Neural cell (in vitro differentiated cells): ENCODE measurements at regions not wholly inside any gene's neighbourhood (a gene's known extent, or its start where the extent isn't known, plus 50 kb on each side); places are given as distances from the start of the nearest gene placed in this dataset.

ENCODE experiments used
- H2AFZ ChIP-seq: fragments of 200-600, 300-800 bp; sonication (generic), shearing (Covaris generic); 2 replicates; pipeline ENCODE4 v1.6.0; 2014; ENCODE audit warnings: low read depth, mild to moderate bottlenecking, antibody characterized with exemption, low read length, moderate library complexity
- H3F3A ChIP-seq: fragments of 200-600 bp; shearing (Covaris generic); 2 replicates; pipeline ENCODE4 v1.6.1; 2016; ENCODE audit warnings: mild to moderate bottlenecking, moderate library complexity, mixed read lengths, antibody characterized with exemption, low read length; ENCODE audit not compliant: insufficient read depth, poor library complexity, severe bottlenecking
- H3K27ac ChIP-seq: fragments of 200-600, 300-800 bp; sonication (generic), shearing (Covaris generic); 2 replicates; pipeline ENCODE4 v1.5.1; 2014; ENCODE audit warnings: mild to moderate bottlenecking, low read length, moderate library complexity
- H3K27me3 ChIP-seq: fragments of 300-800, 200-600 bp; sonication (generic), shearing (Covaris generic); 2 replicates; pipeline ENCODE4 v1.6.0; 2014; ENCODE audit warnings: mild to moderate bottlenecking, low read depth, low read length, moderate library complexity; ENCODE audit not compliant: insufficient read depth
- H3K36me3 ChIP-seq: fragments of 300-800, 200-600 bp; sonication (generic), shearing (Covaris generic); 2 replicates; pipeline ENCODE4 v1.5.1; 2014; ENCODE audit warnings: mild to moderate bottlenecking, antibody characterized with exemption, low read length, moderate library complexity; ENCODE audit not compliant: insufficient read depth
- H3K4me2 ChIP-seq: fragments of 300-800, 200-600 bp; sonication (generic), shearing (Covaris generic); 2 replicates; pipeline ENCODE4 v1.6.0; 2014; ENCODE audit warnings: mild to moderate bottlenecking, low read length
- H3K4me3 ChIP-seq: fragments of 300-800, 200-600 bp; sonication (generic), shearing (Covaris generic); 2 replicates; pipeline ENCODE4 v1.5.1; 2014; ENCODE audit warnings: mild to moderate bottlenecking, low read length, moderate library complexity
- H3K79me2 ChIP-seq: fragments of 200-600 bp; shearing (Covaris generic); replicated peaks from 2 replicates; pipeline ENCODE4 v1.6.0; 2014; ENCODE audit warnings: mild to moderate bottlenecking, low read length, moderate library complexity; ENCODE audit not compliant: insufficient read depth
- H3K9ac ChIP-seq: fragments of 300-800, 200-600 bp; sonication (generic), shearing (Covaris generic); 2 replicates; pipeline ENCODE4 v1.6.1; 2016; ENCODE audit warnings: mild to moderate bottlenecking, low read length, mixed read lengths
- H3K9me2 ChIP-seq: fragments of 200-600 bp; shearing (Covaris generic); 2 replicates; pipeline ENCODE4 v1.6.1; 2016; ENCODE audit warnings: mild to moderate bottlenecking, low read length, mixed read lengths; ENCODE audit not compliant: insufficient read depth
- H3K9me3 ChIP-seq: fragments of 200-600, 300-800 bp; sonication (generic), shearing (Covaris generic); 2 replicates; pipeline ENCODE4 v1.6.1; 2016; ENCODE audit warnings: mild to moderate bottlenecking, mixed run types, low read length, moderate library complexity, mixed read lengths
- H4K20me1 ChIP-seq: fragments of 200-600 bp; shearing (Covaris generic); 2 replicates; pipeline ENCODE4 v1.6.1; 2016; ENCODE audit warnings: mild to moderate bottlenecking, mixed run types; ENCODE audit not compliant: insufficient read depth
- EP300 ChIP-seq: fragments of 450-650 bp; conservative IDR thresholded peaks from 2 replicates; pipeline ENCODE4 v1.6.1; 2014; ENCODE audit warnings: antibody characterized with exemption, mild to moderate bottlenecking, moderate library complexity; ENCODE audit not compliant: poor library complexity, severe bottlenecking
- EZH2 ChIP-seq: fragments of 200-600, 300-800 bp; shearing (Covaris generic), sonication (generic); IDR thresholded peaks from 2 replicates; pipeline ENCODE4 v1.6.1; 2014; ENCODE audit warnings: antibody characterized with exemption, low read length, borderline replicate concordance, mild to moderate bottlenecking; ENCODE audit not compliant: insufficient read depth, poor library complexity, severe bottlenecking
- MXI1 ChIP-seq: fragments of 450-650 bp; conservative IDR thresholded peaks from 2 replicates; pipeline ENCODE4 v1.6.1; 2014; ENCODE audit warnings: antibody characterized with exemption, mild to moderate bottlenecking; ENCODE audit not compliant: poor library complexity, severe bottlenecking
- POLR2AphosphoS5 ChIP-seq: IDR thresholded peaks from 2 replicates; pipeline ENCODE4 v1.6.1; 2012
- RAD21 ChIP-seq: fragments of 450-650 bp; conservative IDR thresholded peaks from 2 replicates; pipeline ENCODE4 v1.6.1; 2014; ENCODE audit warnings: antibody characterized with exemption, mild to moderate bottlenecking, moderate library complexity
- SMC3 ChIP-seq: fragments of 450-650 bp; conservative IDR thresholded peaks from 2 replicates; pipeline ENCODE4 v1.6.1; 2014; ENCODE audit warnings: antibody characterized with exemption, mild to moderate bottlenecking, moderate library complexity; ENCODE audit not compliant: poor library complexity
- TAF1 ChIP-seq: IDR thresholded peaks from 2 replicates; pipeline ENCODE4 v1.6.1; 2012; ENCODE audit warnings: low read depth
- TF ChIP-seq, protein P1 (sequence below): IDR thresholded peaks from 2 replicates; pipeline ENCODE4 v1.6.1; 2012; ENCODE audit warnings: borderline replicate concordance
- TF ChIP-seq, protein P2 (sequence below): fragments of 450-650 bp; IDR thresholded peaks from 2 replicates; pipeline ENCODE4 v1.5.1; 2014; ENCODE audit warnings: antibody characterized with exemption, mild to moderate bottlenecking, moderate library complexity; ENCODE audit not compliant: poor library complexity, severe bottlenecking

DNA sequence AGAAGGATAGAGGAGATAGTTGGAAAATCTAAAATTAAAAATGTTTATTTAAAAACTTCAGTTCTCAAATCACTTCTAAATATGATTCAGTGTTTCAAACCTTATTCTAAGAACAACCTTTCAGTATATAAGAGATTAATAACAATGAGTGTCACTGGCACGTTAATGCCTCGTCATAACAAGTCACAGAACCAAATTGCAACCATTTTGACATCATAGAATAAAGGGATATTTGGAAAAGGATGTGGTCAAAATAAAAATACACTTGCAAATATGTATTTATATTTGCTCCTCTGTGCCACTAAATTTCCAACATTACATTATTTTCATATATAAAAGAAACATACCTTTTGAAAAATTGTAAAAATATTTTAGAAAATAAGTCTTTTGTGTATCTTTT, 1090.6 kb downstream of the SUCLG1 start:
- H3K9me3 ChIP-seq, result no peaks in the 10 kb centered on the region
- no peak overlapping the region for H3K4me3 ChIP-seq
- H3K27me3 ChIP-seq, result no peaks in the 10 kb centered on the region
- no peak overlapping the region for H3K9ac ChIP-seq
- no peaks in the 10 kb centered on the region for H3F3A ChIP-seq
- H3K4me2 ChIP-seq, result no peak overlapping the region
- H3K27ac ChIP-seq, result no peak overlapping the region
- TF ChIP-seq TAF1, result no peak
- TF ChIP-seq, protein P1, sequence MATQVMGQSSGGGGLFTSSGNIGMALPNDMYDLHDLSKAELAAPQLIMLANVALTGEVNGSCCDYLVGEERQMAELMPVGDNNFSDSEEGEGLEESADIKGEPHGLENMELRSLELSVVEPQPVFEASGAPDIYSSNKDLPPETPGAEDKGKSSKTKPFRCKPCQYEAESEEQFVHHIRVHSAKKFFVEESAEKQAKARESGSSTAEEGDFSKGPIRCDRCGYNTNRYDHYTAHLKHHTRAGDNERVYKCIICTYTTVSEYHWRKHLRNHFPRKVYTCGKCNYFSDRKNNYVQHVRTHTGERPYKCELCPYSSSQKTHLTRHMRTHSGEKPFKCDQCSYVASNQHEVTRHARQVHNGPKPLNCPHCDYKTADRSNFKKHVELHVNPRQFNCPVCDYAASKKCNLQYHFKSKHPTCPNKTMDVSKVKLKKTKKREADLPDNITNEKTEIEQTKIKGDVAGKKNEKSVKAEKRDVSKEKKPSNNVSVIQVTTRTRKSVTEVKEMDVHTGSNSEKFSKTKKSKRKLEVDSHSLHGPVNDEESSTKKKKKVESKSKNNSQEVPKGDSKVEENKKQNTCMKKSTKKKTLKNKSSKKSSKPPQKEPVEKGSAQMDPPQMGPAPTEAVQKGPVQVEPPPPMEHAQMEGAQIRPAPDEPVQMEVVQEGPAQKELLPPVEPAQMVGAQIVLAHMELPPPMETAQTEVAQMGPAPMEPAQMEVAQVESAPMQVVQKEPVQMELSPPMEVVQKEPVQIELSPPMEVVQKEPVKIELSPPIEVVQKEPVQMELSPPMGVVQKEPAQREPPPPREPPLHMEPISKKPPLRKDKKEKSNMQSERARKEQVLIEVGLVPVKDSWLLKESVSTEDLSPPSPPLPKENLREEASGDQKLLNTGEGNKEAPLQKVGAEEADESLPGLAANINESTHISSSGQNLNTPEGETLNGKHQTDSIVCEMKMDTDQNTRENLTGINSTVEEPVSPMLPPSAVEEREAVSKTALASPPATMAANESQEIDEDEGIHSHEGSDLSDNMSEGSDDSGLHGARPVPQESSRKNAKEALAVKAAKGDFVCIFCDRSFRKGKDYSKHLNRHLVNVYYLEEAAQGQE, result no peak
- no peak for TF ChIP-seq POLR2AphosphoS5
- no peak for TF ChIP-seq SMC3
- TF ChIP-seq EP300, result no peak
- TF ChIP-seq, protein P2, sequence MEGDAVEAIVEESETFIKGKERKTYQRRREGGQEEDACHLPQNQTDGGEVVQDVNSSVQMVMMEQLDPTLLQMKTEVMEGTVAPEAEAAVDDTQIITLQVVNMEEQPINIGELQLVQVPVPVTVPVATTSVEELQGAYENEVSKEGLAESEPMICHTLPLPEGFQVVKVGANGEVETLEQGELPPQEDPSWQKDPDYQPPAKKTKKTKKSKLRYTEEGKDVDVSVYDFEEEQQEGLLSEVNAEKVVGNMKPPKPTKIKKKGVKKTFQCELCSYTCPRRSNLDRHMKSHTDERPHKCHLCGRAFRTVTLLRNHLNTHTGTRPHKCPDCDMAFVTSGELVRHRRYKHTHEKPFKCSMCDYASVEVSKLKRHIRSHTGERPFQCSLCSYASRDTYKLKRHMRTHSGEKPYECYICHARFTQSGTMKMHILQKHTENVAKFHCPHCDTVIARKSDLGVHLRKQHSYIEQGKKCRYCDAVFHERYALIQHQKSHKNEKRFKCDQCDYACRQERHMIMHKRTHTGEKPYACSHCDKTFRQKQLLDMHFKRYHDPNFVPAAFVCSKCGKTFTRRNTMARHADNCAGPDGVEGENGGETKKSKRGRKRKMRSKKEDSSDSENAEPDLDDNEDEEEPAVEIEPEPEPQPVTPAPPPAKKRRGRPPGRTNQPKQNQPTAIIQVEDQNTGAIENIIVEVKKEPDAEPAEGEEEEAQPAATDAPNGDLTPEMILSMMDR, result no peak
- TF ChIP-seq EZH2, result no peak
- no peak for TF ChIP-seq MXI1
- no peak for TF ChIP-seq RAD21
- no peaks in the 10 kb centered on the region for H3K9me2 ChIP-seq
- H2AFZ ChIP-seq, result no peak overlapping the region
- no peaks in the 10 kb centered on the region for H4K20me1 ChIP-seq
- H3K79me2 ChIP-seq, result no peaks in the 10 kb centered on the region
- no peaks in the 10 kb centered on the region for H3K36me3 ChIP-seq

DNA sequence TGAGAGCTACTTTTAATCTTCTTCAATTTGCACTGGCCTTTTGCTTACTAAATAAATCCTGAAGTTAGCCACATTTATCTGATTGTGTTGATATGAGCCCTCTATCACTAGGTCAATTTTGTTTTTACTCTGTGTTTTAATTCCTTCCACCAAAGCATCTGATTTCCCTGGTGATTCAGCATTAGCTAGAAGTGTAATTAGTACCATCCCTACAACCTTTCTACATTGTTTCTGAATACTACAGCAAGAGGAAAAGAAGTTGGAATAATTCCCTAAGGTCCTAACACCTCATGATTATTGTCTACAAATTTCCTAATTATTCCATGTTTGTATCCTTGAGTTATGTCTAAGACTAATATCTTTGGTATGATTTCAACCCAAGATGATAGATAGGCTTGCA, 1093.6 kb downstream of the SUCLG1 start:
- Histone ChIP-seq H3K9me2 (no peaks in the 10 kb centered on the region), H4K20me1 (no peaks in the 10 kb centered on the region), H3K4me2 (no peak overlapping the region), H2AFZ (no peak overlapping the region), H3K9me3 (no peaks in the 10 kb centered on the region), H3K36me3 (no peaks in the 10 kb centered on the region), H3K4me3 (no peak overlapping the region), H3K79me2 (no peaks in the 10 kb centered on the region), H3K27ac (no peak overlapping the region), H3K27me3 (no peaks in the 10 kb centered on the region), H3K9ac (no peak overlapping the region), H3F3A (no peaks in the 10 kb centered on the region)
- TF ChIP-seq MXI1 (no peak), RAD21 (no peak)
- TF ChIP-seq, protein P2, result no peak
- TF ChIP-seq, protein P1, result no peak
